GM12878 (cell line): ENCODE measurements at regions not wholly inside any gene's neighbourhood (a gene's known extent, or its start where the extent isn't known, plus 50 kb on each side); places are given as distances from the start of the nearest gene placed in this dataset.

Source experiments
- BACH1 ChIP-seq: fragments of 450-650 bp; IDR thresholded peaks from 2 replicates; pipeline ENCODE4 v1.6.1; 2017; ENCODE audit warnings: mild to moderate bottlenecking, borderline replicate concordance
- BRCA1 ChIP-seq: IDR thresholded peaks from 2 replicates; pipeline ENCODE4 v1.6.1; 2011; ENCODE audit warnings: low read depth, low read length, improper control_type of control experiment
- CBFB ChIP-seq: IDR thresholded peaks from 2 replicates; pipeline ENCODE4 v1.6.1; 2016; ENCODE audit warnings: antibody characterized with exemption, low read depth
- CBX5 ChIP-seq: sonication (generic); IDR thresholded peaks from 2 replicates; pipeline ENCODE4 v1.6.1; 2016; ENCODE audit warnings: low read depth, moderate library complexity, mild to moderate bottlenecking, inconsistent platforms
- CUX1 ChIP-seq: IDR thresholded peaks from 2 replicates; pipeline ENCODE4 v1.6.1; 2012; ENCODE audit warnings: improper control_type of control experiment, low read depth, low read length; ENCODE audit not compliant: insufficient replicate concordance
- DPF2 ChIP-seq: fragments of 450-650 bp; IDR thresholded peaks from 2 replicates; pipeline ENCODE4 v1.6.1; 2017; ENCODE audit warnings: mild to moderate bottlenecking
- HDAC2 ChIP-seq: fragments of 200-600 bp; sonication (generic); IDR thresholded peaks from 2 replicates; pipeline ENCODE4 v1.6.1; 2017
- IKZF1 ChIP-seq: fragments of 450-650 bp; conservative IDR thresholded peaks from 2 replicates; pipeline ENCODE4 v1.6.1; 2017; ENCODE audit warnings: antibody characterized with exemption, mild to moderate bottlenecking
- LARP7 ChIP-seq: fragments of 450-650 bp; IDR thresholded peaks from 2 replicates; pipeline ENCODE4 v1.6.1; 2017; ENCODE audit warnings: mild to moderate bottlenecking
- MTA2 ChIP-seq: fragments of 450-650 bp; IDR thresholded peaks from 2 replicates; pipeline ENCODE4 v1.6.1; 2016; ENCODE audit warnings: low read depth, mild to moderate bottlenecking, moderate library complexity
- NFXL1 ChIP-seq: fragments of 450-650 bp; IDR thresholded peaks from 2 replicates; pipeline ENCODE4 v1.6.1; 2017; ENCODE audit warnings: antibody characterized with exemption, mild to moderate bottlenecking, borderline replicate concordance
- NR2C1 ChIP-seq: fragments of 450-650 bp; IDR thresholded peaks from 2 replicates; pipeline ENCODE4 v1.6.1; 2017; ENCODE audit warnings: antibody characterized with exemption, mild to moderate bottlenecking, moderate library complexity
- PKNOX1 ChIP-seq: fragments of 450-650 bp; IDR thresholded peaks from 2 replicates; pipeline ENCODE4 v1.6.1; 2016; ENCODE audit warnings: mild to moderate bottlenecking
- POLR2A ChIP-seq: IDR thresholded peaks from 2 replicates; pipeline ENCODE4 v1.6.1; 2011; ENCODE audit warnings: low read depth, mild to moderate bottlenecking, low read length
- RBBP5 ChIP-seq: fragments of 200-600 bp; sonication (generic); conservative IDR thresholded peaks from 2 replicates; pipeline ENCODE4 v1.6.1; 2016
- SMC3 ChIP-seq: IDR thresholded peaks from 2 replicates; pipeline ENCODE4 v1.6.1; 2011; ENCODE audit warnings: low read length, improper control_type of control experiment, borderline replicate concordance
- STAT1 ChIP-seq: fragments of 450-650 bp; conservative IDR thresholded peaks from 2 replicates; pipeline ENCODE4 v1.6.1; 2014; ENCODE audit warnings: antibody characterized with exemption, mild to moderate bottlenecking
- ZBTB4 ChIP-seq: fragments of 450-650 bp; formaldehyde crosslinking; IDR thresholded peaks from 2 replicates; pipeline ENCODE4 v1.4.0; 2022; ENCODE audit warnings: mild to moderate bottlenecking, moderate library complexity
- ZNF592 ChIP-seq: fragments of 450-650 bp; IDR thresholded peaks from 2 replicates; pipeline ENCODE4 v1.6.1; 2017; ENCODE audit warnings: mild to moderate bottlenecking, moderate library complexity

GRCh38 chr3:71955240-71956068 lies 170.5 kb upstream of the PROK2 start (continued):
- no peak for TF ChIP-seq RBBP5
- TF ChIP-seq NR2C1: no peak
- no peak for TF ChIP-seq DPF2
- no peak for TF ChIP-seq ZNF592
- TF ChIP-seq MTA2: peak; percentile 47
- no peak for TF ChIP-seq NFXL1
- TF ChIP-seq POLR2A: no peak
- TF ChIP-seq LARP7: no peak
- TF ChIP-seq STAT1: no peak
- TF ChIP-seq CUX1: no peak
- TF ChIP-seq HDAC2: no peak
- no peak for TF ChIP-seq BACH1
- TF ChIP-seq CBFB: no peak
- TF ChIP-seq ZBTB4 (CRISPR knock-in tag): no peak
- peak; percentile 87 for TF ChIP-seq SMC3
- TF ChIP-seq PKNOX1: no peak
- TF ChIP-seq BRCA1: no peak
- no peak for TF ChIP-seq CBX5
- peak; percentile 54 for TF ChIP-seq IKZF1
